ENCODE measurements at regions not wholly inside any gene's neighbourhood (a gene's known extent, or its start where the extent isn't known, plus 50 kb on each side); places are given as distances from the start of the nearest gene placed in this dataset.

GRCh38 chr1:98276514-98276913, 355.7 kb upstream of the DPYD start:
- H3K36me3 ChIP-seq (replicated peaks in 1 of 2), result no peaks in the 10 kb centered on the region
- intact Hi-C loops (cut with DNase I), result no loop called here
- DNase-seq, result no peak
- WGBS, 4 donors, result 80 to 83% (median 82%) methylated on average over 2 of the region's 2 CpGs
- H3K4me3 ChIP-seq, result no peak overlapping the region
- no peaks in the 10 kb centered on the region for H3K9me3 ChIP-seq (replicated peaks in 1 of 3)
- H3K4me1 ChIP-seq (replicated peaks in 1 of 2), result no peaks in the 10 kb centered on the region
- TF ChIP-seq CTCF (IDR thresholded peaks at IDR 0.05) (no peak), POLR2A (IDR thresholded peaks at IDR 0.05) (no peak)
- H3K27ac ChIP-seq, result no peak overlapping the region
- no peaks in the 10 kb centered on the region for H3K27me3 ChIP-seq

GRCh38 chr1:98268316-98268715, 347.5 kb upstream of the DPYD start:
- TF ChIP-seq POLR2A (IDR thresholded peaks at IDR 0.05), result no peak
- no peak for TF ChIP-seq CTCF (IDR thresholded peaks at IDR 0.05)
- 54 to 61% (median 59%) methylated on average over 3 of the region's 3 CpGs for WGBS, 4 donors
- Histone ChIP-seq H3K36me3 (replicated peaks in 1 of 2) (no peaks in the 10 kb centered on the region), H3K4me1 (replicated peaks in 1 of 2) (no peaks in the 10 kb centered on the region), H3K27me3 (no peaks in the 10 kb centered on the region), H3K27ac (no peak overlapping the region), H3K4me3 (no peak overlapping the region), H3K9me3 (replicated peaks in 1 of 3) (no peaks in the 10 kb centered on the region)
- DNase-seq, result no peak
- intact Hi-C loops (cut with DNase I), result no loop called here

GRCh38 chr1:98267423-98267822, 346.6 kb upstream of the DPYD start:
- H3K27ac ChIP-seq, result no peak overlapping the region
- H3K36me3 ChIP-seq (replicated peaks in 1 of 2), result no peaks in the 10 kb centered on the region
- no peaks in the 10 kb centered on the region for H3K4me1 ChIP-seq (replicated peaks in 1 of 2)
- H3K9me3 ChIP-seq (replicated peaks in 1 of 3), result no peaks in the 10 kb centered on the region
- WGBS, 4 donors, result 76 to 86% (median 85%) methylated on average over 3 of the region's 3 CpGs
- DNase-seq, result no peak
- no peaks in the 10 kb centered on the region for H3K27me3 ChIP-seq
- TF ChIP-seq POLR2A (IDR thresholded peaks at IDR 0.05), result no peak
- TF ChIP-seq CTCF (IDR thresholded peaks at IDR 0.05), result no peak
- H3K4me3 ChIP-seq, result no peak overlapping the region
- intact Hi-C loops (cut with DNase I), result no loop called here

GRCh38 chr1:98264727-98265126, 343.9 kb upstream of the DPYD start:
- 82 to 84% (median 82%) methylated on average over 5 of the region's 5 CpGs for WGBS, 4 donors
- no peak for DNase-seq
- TF ChIP-seq CTCF (IDR thresholded peaks at IDR 0.05), result no peak
- TF ChIP-seq POLR2A (IDR thresholded peaks at IDR 0.05), result no peak
- Histone ChIP-seq H3K9me3 (replicated peaks in 1 of 3) (no peaks in the 10 kb centered on the region), H3K4me1 (replicated peaks in 1 of 2) (no peaks in the 10 kb centered on the region), H3K27ac (no peak overlapping the region), H3K27me3 (no peaks in the 10 kb centered on the region), H3K4me3 (no peak overlapping the region), H3K36me3 (replicated peaks in 1 of 2) (no peaks in the 10 kb centered on the region)
- intact Hi-C loops (cut with DNase I), result no loop called here

Data from adrenal gland (tissue), 9 donors.